ENCODE measurements at regions not wholly inside any gene's neighbourhood (a gene's known extent, or its start where the extent isn't known, plus 50 kb on each side); places are given as distances from the start of the nearest gene placed in this dataset.

DNA sequence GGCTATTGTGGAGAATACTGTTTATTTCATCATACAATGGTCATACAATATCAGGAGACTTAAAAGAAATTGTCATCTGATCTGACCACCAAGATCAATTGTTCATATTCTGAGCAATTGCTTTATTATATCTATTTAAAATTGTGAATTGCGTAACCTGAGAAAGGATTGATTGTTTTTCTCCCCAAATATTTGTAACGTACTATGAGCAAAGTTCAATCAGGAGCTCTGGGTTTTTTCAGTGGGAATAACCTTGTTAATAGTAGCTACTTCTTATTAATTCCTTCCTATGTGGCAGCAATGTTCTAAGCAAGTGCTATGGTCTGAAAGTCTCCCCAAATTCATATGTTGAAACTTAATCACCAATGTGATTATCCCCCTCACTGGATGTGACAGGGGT is 323.1 kb downstream of the ZPLD1 start:
- no peak for DNase-seq

DNA sequence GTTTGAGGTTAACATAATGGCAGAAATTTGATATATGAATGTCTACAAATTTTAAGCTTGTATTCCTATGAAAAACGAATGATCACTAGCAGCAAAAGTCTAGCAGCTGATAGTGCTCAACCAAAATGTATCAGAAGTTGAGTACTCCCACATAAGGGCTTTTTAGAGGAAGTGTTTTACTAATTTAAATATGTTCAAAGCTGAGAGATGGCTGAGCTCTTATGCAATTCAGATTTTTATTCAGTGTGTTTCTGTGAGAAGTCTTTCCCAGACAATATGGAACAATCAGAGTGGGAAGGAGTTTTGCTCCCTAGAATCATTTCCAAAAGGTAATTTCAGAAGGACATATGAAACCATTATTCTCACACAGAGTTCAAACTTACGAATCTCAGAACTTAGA is 327.0 kb downstream of the ZPLD1 start:
- DNase-seq: no peak

DNA sequence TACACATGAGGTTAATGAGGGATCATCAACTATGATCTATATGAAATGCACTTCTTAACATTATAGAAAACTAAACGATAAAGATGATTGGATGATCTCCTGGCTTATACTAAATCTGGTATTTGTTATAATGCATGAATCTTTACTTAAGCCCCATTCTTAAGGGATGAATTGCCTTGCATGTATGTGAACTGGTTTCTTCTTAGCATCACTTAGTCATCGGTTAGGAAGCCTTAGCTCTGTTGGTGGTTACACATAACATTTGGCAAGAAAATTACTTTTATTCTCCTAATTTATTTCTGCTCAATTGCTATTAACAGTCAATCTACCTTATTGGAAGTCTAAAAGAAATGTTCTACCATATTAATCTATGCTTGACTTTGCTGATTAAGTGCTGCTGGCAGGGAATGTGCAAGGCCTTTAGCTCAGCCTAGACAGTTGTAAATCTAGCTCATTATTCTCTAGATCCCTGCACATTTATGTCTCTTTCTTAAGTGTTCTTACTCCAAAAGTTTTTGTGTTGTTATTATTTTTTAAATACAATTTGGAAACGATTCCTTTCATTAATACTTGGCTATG is 356.0 kb downstream of the ZPLD1 start:
- DNase-seq: no peak

DNA sequence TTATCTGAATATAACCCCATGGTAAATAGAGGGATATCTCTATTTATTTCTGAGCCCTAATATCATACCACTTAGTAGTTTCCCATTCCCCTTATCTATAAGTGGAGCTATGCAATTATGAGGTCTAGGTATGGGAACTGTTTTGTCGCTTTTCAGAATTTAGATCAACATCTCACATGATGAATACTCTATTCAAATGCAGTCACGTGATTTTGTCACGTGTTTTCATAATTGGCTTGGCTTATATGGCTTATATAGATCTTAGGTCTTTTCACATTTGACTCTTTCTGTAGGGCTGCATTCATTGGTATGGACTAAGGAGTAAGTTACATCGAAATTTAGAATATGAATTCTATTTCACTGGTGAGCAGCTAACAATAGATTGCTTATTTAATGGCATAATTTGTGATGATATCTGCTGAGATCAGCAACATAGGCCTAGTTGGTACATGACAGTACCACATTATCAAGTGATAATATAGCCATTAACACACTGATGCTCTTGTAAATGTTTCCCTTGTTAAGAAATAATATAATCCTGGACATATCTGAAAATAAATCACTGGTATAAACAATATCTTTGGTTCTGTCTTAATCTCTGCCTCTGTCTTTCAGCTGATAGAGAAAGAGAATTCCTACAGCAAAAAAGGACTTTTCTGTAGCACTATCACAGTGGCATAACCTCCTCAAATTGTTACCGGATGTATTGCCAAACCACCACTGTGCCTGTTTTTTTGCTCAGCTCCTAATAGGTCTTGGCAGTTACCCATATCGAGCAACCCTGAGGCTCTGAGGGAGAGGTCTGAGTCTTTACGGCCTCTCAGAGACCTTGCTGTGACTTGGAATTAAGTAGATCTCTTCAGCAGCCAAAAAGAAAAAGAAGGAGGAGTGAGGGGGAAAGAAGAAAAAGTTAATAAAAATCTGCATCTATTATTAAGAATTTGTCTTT is 357.1 kb downstream of the ZPLD1 start:
- no peak for DNase-seq

DNA sequence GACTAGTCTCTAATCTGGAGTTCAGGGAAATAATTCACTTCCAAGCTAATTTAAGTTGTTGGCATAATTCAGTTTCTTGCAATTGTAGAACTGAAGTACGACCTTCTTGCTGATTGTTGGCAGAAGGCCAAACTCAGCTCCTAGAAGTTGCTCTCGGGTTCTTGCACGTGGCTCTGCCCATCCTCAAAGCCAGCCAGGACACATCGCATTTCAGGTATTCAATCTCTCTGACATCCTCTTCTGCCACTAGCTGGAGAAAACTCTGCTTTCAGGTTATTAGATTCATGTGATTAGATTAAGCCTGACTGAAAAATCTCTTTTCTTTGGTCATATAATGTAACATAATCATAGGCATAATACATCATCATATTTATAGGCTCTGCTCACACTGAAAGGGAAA is 362.0 kb downstream of the ZPLD1 start:
- DNase-seq: no peak

DNA sequence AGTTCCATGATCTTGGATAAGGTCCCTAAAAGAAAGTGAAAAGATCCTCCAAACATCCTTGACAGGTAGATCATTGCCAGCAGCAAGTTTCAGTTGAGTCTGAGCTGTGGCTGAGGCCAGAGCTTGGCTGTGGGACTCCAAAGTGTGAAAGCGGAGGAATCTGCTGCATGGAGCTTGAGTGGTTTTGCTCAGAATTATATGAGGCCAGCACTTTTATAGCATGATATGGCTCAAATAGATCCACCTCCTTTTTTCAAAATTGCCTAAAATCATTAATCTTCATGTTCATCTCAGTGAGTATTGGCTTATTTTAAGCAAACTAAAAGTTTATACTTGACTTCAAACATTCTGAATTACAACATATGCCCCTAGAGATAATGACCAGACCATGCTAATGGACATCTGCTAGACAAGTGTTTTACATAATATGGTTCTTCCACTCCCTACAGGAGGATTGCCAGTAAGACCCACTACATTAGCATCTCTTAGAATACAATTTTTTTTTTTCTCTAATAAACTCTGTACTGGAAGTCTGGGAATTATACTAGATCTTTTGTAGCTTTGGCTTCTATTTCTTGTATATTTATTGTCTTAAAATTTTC is 368.1 kb downstream of the ZPLD1 start:
- DNase-seq: no peak

DNA sequence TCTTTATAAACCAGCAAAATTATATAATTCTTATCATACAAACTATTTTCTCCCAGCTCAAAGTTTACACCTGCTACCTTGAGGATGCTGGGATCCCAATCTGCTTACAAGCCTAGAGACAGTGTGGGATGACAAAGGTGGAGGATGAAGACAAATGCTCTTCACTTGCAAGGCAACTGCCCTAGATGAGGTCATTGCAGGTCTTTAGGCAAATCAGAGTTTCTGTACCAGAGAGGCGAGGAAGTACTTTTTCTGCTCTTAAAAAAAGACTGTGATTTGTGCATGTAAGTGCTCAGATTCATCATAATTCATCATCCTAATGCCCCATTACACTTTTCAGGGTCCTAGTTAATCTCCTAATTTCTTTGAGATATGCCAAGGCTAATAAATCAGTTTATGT is 376.1 kb downstream of the ZPLD1 start:
- no peak for DNase-seq

DNA sequence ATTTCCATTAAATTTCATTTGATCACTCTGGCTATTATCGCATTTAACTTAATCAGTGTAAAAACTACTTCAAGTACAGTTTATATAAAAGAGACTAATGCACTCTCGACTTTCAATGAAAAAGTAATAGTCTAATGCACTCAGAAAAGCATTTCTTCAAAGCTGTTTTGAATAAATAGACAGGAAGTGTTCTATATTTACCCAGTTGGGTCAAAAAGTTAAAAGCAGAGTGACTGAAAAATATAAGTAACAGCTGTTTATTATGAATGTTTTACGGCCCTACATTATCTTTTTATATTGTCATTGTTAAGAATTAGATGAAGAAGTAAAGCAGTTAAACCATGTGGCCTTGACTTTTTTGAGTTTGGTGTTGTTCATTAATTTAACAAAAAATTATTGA is 391.8 kb downstream of the ZPLD1 start:
- DNase-seq: no peak

DNA sequence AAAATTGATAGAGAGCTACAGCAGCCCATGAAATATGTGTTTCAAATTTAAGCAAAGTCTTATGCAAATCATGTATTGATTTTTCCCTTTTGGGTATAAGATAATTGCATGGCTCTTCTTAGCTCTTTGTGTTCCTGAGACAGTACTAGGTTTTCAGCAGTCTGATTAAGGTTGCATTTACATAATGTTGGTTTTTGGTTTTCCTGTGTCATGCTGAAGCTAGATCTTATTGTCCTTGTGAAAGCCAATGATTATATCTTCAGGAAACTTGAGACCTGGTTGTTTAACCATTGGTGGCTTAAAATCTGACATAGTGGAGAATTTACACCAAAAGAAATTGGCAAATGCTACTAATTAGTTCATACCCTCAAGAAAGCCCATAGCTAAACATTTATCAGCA is 392.6 kb downstream of the ZPLD1 start:
- no peak for DNase-seq

DNA sequence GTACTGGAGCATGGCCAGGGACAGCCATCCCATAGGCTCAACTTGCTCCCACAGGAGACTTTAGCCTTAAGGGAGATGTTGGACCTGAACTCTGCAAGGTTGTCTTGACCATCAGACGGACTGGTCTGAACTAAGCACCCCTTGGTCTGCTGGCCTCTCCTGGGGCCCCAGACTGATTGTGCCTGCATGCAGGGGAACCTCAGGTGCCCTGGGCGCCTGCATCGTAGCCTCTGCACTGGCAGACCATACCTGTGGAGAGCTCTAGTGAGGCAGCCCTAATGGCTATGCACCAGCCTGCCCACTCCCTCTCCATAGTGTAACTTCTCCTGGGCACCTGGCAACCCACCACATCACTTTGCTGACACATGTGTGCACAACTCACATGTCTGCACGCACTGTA is 395.6 kb downstream of the ZPLD1 start:
- DNase-seq: no peak

DNA sequence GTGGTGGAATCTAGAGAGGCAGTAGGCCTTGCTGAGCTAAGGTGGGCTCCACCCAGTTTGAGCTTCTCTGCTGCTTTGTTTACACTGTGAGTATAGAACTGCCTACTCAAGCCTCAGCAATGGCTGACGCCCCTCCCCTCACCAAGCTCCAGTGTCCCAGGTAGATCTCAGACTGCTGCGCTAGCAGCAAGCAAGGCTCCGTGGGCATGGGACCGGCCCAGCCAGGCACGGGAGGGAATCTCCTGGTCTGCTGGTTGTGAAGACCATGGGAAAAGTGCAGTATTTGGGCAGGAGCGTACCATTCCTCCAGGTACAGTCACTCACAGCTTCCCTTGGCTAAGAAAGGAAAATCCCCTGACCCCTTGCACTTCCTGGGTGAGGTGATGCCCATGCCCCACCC is 407.1 kb downstream of the ZPLD1 start:
- no peak for DNase-seq

DNA sequence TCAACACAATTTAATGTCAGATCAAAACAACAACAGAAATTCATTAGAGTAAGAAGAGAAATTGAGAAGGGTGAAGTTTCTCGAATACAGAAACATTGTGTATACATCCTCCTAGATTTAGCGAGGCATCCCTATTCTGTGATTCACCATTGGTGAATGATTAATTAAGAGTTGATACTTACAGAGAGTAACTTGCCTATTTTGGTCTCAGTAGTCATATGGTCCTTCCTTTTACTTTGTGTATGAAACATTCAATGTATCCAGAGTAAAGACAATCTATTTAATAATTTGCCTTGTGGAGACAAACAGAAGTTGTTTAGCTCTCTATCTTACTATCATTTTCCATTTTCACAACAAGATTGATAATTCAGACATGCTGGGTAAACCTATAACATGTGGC is 432.0 kb downstream of the ZPLD1 start:
- no peak for DNase-seq

DNA sequence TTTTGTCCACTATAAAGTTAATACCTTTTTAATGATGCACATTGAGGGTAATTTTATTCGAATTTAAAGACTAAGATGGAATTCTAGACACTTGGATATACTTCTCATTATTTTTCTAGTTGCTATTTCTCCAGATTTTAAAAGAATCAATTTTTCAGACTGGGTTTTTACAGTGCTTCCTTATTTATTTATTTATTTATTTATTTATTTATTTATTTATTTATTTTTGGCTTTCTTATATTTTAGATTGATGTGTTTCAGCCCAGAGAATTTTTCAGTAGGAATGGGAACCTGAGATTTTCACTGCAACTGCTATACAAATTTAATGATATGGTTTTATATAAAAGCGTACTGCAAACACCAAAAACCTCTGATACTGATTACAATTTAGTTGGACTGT is 448.7 kb downstream of the ZPLD1 start:
- DNase-seq: no peak

DNA sequence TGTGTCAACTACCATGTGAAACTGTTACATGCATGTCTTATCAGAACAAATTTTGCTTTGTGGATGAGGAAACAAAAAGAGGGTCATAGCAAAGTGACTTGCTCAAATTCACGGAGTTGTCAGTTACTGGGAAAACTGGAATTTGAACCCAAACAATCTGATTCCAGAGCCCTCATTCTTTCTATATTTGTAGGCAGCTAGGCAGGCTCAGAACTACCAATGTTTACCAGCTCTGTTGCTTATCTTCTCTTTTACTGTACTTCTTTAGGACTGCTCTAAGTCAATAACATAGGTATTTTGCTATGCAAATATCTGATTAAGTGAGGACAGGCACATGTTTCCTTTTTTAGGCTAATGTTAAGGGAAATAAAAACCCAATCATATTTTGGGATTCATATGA is 450.5 kb downstream of the ZPLD1 start:
- DNase-seq: no peak

DNA sequence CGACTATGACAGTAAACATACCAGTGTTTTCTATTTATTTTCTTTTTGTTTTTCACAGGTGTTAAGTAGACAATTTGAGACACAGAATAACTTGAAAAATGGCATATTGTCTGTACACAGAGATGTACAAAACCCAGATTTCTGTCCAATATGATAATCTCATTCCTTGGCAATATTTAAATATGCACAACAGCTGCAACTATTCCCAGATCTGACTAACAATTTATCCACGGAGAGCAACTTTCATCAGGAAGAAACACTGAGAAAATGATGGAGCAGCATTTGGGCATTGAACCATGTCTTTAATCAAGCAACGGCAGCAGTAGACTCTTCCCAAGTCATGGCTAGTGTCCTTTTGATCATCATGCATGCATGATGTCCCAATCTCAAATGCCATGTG is 452.6 kb downstream of the ZPLD1 start:
- no peak for DNase-seq

DNA sequence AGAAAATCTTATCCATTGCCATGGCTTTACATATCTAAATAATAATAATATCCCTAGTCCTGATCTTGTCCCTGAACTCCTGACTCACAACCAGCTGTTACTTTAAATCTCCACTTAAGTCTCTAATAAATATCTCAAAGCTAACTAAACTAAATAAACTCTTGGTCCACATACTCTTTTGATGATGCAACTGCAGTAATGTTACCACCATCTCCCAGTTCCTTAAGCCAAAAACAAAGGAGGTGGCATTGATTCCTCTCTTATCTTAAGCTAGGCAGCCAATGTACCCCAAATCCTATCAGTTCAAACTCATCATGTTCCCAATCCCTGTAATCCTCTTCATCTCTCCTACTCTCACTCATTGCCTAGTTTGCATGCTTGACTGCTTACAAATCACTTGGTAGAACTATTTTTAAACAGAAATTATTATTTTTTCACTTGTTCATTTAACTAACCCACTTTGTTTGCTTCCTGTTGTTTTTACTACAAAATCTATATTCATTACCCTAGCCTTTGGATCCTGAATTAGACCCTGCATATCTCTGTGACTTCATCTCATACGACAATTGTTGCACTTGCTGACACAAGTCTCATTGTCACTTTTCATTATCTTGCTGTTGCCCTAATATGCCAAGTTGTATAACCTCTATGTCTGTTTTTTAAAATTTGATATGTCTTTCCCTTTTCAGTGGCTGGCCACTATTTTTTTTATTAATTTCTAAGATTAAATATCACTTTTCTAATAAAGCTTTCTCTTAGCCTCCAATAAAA is 462.2 kb downstream of the ZPLD1 start:
- no peak for DNase-seq

DNA sequence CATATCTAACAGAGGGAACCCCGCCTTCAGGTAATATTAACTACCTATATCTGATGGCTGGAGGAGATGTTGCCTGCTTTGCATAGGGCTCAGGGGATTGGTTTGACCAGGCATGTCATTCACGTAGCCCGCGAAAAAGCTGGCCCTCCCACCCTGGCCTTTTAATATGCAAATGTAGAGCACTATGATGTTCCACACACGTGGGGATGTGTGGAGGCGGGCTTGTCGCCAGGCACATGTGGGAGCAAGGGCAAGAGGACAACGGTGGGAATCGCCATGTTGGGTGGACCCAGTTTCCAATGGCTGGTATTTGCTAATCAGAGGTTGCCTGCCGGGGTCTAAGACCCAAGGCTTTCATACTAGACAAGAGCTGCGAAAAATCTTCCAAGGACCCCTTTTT is 469.8 kb downstream of the ZPLD1 start:
- no peak for DNase-seq

DNA sequence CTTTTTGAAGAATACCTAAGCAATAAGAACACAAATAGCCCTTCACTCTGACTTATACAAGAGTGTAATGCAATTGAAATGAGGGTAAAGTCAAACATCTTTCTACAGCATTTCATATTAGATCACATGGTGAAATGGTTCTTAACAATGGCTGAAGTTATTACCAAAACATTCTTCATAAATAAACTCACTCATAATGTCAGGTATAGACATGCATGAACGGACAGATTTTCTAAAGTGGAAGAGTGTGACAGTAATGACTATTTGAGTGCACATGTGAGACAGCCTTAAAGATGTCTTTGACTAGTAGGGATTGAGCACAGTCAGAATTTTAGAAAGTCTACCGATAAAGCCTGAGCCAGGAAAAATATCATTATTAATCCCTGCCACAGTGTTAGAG is 471.0 kb downstream of the ZPLD1 start:
- DNase-seq: no peak

DNA sequence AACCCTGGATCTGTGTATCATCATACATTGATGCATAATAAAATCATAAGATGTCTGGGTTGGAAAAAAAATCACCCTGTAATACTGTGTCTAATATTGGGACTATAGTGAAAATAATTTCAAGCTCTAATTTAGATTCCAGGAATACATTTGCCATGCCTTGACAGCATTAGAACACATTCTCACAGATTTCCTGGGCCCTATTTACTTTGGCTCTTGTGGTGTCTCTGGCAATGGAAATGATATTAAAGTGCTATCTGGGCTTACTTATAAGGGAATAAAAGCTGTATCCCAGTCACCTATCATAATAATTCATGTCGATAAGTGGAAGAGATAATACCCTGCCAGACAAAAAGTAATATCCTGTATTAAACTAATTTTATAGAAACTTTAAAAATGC is 472.0 kb downstream of the ZPLD1 start:
- DNase-seq: no peak

DNA sequence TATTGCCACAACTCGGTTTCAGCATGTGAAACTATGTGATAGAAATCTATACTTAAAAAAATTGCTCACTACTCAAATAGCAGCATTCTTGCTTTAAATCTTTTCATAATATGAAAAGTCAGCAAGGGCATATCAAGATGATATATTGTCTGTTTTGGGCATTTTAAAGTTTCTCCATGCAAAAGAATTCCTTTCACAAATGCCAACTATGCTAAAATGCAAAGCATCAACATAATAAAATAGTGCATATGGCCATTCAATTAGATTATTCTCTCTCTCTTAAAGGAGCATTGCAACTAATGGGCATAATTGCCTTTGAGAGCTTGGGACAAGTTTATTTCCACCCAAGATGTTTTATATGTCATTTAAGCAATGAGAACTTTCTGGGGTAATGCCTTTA is 475.1 kb downstream of the ZPLD1 start:
- no peak for DNase-seq

DNA sequence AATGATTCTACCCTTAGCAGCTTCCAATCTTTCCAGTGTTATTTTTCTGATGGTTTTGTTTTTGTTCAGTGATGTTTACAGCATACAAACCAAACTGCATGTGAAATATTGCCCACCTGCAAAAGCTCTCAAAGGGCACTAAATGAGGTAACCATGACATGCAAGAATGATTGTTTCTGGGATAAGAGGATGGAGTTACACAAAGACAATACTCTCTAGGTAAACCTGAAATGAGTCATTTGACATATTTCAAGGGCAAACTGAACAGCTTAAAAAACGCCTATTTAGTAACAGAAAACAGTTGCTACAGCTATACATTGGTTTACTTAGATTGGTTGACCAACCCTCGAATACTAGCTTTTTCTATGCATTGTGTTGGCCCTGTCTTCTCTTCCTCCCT is 481.7 kb downstream of the ZPLD1 start:
- no peak for DNase-seq

DNA sequence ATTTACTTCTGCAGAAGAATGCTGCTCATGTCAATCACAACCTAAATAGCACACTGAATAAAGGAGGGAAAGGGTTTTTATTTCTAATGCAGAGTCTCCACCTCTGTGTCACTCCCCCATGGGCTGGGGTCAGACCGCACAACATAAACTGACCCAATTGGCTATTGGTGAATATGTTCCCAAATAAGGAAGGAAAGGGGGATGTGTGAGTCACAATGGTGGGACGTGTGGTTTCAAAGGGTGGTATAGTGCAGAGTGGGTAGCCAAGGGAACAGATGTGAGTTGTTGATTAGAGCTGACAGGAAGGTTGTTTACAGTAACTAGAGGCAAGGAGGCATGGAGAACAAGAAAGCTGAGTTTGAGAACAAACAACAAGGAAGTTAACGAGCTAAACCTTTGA is 491.8 kb downstream of the ZPLD1 start:
- no peak for DNase-seq

DNA sequence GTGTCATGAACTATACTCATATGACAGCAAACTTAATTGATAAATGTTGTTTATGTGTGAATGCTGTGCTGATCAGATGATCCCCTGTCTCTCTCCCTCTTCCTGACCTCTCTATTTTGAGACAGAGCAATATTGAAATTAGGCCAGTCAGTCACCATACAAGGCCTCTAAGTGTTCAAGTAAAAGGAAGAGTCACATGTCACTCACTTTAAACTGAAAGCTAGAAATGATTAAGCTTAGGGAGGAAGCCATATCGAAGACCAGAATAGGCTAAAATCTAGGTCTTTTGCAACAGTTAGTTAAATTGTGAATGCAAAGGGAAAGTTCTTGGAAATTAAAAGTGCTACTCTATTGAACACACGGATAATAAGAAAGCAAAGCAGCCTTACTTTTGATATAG is 498.6 kb downstream of the ZPLD1 start:
- no peak for DNase-seq
